ENCODE measurements at regions not wholly inside any gene's neighbourhood (a gene's known extent, or its start where the extent isn't known, plus 50 kb on each side); places are given as distances from the start of the nearest gene placed in this dataset.

DNA sequence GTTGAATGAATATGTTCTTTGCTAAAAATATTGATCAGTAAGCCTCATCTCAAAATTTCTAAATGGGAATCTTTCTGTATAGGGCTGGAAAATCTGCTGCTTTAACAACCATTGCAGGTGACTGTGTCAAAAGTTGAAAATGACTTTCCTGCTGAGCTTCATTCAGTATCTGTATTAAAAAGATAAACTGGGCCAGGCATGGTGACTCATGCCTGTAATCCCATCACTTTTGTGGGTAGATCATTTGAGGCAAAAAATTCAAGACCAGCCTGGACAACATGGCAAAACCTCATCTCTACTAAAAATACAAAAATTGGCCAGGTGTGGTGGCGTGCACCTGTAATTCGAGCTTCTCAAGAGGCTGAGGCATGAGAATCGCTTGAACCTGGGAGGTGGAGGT, 213.7 kb upstream of the SYT10 start:
- TF ChIP-seq, protein P1, sequence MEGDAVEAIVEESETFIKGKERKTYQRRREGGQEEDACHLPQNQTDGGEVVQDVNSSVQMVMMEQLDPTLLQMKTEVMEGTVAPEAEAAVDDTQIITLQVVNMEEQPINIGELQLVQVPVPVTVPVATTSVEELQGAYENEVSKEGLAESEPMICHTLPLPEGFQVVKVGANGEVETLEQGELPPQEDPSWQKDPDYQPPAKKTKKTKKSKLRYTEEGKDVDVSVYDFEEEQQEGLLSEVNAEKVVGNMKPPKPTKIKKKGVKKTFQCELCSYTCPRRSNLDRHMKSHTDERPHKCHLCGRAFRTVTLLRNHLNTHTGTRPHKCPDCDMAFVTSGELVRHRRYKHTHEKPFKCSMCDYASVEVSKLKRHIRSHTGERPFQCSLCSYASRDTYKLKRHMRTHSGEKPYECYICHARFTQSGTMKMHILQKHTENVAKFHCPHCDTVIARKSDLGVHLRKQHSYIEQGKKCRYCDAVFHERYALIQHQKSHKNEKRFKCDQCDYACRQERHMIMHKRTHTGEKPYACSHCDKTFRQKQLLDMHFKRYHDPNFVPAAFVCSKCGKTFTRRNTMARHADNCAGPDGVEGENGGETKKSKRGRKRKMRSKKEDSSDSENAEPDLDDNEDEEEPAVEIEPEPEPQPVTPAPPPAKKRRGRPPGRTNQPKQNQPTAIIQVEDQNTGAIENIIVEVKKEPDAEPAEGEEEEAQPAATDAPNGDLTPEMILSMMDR (IDR thresholded peaks at IDR 0.05): no peak
- TF ChIP-seq POLR2A (IDR thresholded peaks at IDR 0.05): no peak

All from heart left ventricle (tissue), 13 donors.